ENCODE measurements at regions not wholly inside any gene's neighbourhood (a gene's known extent, or its start where the extent isn't known, plus 50 kb on each side); places are given as distances from the start of the nearest gene placed in this dataset.

GRCh38 chr18:77597726-77598125, 348.1 kb downstream of the GALR1 start:
- DNase-seq = no peak

GRCh38 chr18:77600674-77601073, 351.0 kb downstream of the GALR1 start:
- DNase-seq = no peak

GRCh38 chr18:77601567-77601966, 351.9 kb downstream of the GALR1 start:
- DNase-seq = no peak

- no peak for DNase-seq
Observed at GRCh38 chr18:77607087-77607486, 357.4 kb downstream of the GALR1 start.

DNA sequence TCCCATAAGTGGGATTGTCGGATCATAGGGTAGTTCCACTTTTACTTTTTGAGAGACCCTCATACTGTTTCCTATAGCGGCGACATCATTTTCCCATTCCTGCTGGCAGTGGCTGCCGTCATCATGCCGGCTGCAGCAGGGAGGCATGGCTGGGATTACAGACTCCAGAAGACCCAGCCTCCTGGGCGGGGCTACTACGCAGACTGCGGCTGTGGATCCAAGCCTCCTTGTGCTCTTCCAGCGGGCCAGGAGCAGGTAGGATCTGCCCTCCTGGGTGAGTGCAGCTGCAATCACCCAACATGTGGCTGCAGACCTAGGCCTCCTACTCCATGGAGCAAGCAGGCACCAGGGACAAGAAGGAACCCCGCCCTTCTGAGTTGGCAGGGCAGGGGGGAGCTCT, 359.2 kb downstream of the GALR1 start:
- no peak for DNase-seq

GRCh38 chr18:77617694-77618093, 368.0 kb downstream of the GALR1 start:
- no peak for DNase-seq

GRCh38 chr18:77619525-77619924, 369.9 kb downstream of the GALR1 start:
- DNase-seq = no peak

- DNase-seq = no peak
Observed at GRCh38 chr18:77622009-77622692, 372.5 kb downstream of the GALR1 start.

DNA sequence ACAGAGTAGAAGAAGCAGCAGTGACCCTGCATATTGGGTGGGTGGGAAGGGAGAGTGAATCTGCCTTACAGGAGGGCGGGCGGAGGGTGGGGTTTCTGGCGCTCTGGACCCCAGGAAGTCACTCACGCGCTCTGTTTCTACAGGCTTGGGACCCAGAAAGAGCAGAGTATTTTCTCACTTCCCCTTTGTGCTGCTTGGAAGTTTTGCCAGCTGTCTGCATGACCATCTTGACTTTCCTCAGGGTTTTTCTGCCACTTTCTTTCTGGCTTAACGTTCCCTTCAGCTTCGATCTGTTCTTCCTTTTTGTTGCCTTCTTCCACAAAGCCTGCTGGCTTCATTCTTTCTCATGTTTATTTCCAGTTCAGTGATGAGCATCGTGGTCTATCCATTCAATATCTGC, 383.1 kb downstream of the GALR1 start:
- no peak for DNase-seq

DNA sequence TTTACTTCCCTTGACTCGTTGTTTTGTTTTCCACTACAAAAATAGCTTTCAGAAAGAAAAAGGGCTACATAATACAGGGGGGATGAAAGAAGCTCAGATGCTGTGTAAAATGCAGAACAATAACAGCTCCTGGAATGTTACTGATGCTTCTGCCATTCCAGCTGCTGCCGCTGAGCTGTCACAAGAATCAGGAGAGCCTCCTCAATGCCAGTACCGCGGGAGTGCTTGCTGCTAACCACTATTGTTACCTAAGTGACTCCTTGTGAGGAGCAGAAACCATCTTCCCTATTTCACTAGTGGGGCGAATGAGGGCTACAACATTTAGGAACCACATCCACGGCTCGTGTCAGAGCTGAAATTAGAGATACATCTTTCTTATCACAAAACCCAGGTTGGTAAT, 384.8 kb downstream of the GALR1 start:
- DNase-seq = no peak

DNA sequence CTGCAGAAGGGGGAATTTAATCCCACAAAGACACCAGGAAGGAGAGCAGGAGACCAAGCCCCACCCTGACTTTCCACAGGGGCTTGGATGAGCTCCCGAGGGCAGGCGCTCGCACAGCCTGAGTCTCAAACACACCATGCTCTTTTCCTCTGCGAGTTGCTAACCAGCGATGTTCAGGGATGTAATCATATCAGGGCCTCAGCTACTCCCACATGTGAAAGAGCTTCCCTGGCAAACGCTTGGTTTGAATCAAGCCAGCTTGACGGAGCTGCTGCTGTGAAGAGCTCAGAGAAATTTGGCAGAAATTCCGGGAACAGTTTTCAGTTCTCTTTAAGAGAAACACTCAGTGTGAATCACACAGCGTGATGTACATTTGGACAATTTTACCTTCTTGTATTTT, 385.8 kb downstream of the GALR1 start:
- DNase-seq = no peak

GRCh38 chr18:77635858-77636257, 386.2 kb downstream of the GALR1 start:
- DNase-seq = no peak

DNA sequence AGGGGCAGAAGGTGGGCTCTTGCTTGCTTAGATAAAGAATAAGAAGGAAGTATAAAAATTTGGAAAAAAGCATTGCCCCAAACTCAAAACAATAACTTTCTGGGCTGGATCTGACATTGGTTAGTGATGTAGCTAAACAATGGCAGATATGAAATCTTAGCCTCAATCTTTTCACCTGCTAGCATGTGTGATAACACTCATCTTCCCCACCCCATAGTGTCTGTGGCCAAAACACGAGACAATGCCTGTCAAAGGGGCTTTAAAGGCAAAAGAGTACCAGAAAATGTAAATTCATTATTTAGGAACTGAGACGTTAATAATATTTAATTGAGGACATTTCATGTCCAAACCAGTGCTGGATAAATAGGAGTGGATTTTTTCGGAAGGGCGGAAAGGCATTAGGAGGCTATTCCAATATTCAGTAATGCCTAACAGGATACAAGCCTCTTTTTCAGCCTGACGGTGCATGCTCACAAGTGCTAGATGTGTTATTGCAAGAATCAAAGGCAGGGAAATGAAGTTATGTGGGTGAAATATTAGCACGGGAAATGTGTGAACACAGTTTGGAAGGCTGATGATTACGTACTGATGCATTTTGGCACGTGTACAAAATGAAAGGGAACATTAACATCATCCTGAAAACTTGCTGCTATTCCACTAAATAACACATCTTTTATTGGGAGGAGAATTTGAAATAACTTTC, 395.7 kb downstream of the GALR1 start:
- no peak for DNase-seq

DNA sequence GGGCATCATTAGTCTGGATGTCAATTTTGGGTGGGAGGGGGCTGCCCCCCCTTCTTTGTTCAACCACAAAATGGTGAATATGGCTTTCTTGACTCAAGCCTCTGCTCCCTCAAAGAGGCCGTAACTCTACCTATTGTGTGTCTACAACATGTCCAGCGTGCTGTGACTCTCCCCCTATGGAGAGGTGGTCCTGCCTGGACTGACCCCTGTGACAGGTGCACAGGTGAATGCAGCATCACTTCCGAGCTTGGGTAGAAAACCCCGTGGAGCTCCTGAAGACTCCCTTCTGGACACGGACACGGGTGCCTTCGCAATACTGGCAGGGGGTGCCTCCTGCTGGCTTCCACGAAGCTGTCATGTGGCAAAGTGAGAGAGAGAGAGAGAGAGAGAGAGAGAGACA, 397.8 kb downstream of the GALR1 start:
- DNase-seq = no peak

GRCh38 chr18:77648411-77648810, 398.8 kb downstream of the GALR1 start:
- DNase-seq = no peak

GRCh38 chr18:77650799-77651385, 401.2 kb downstream of the GALR1 start:
- DNase-seq = no peak

- DNase-seq = no peak
Observed at GRCh38 chr18:77651441-77651840, 401.8 kb downstream of the GALR1 start.

GRCh38 chr18:77653792-77654191, 404.1 kb downstream of the GALR1 start:
- no peak for DNase-seq

DNA sequence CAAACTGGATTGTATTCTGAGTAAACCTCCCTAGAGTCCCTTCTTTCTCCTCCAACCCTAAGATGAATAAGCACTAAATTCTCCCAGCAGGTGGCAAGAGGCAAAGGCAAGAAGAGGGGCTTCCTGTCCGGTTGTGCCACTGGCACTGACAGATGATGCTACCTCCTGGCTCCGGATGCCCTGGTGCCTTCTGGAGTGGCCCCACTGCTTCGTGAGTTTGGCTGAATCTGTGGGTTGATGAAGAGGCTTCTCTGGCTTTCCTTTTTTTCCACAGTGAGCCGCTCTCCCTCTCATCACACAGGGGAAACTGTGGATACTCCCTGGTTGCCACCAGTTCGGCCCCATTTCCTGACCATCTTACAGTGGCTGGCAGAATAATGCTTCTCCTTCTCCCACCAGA, 404.7 kb downstream of the GALR1 start:
- no peak for DNase-seq

DNA sequence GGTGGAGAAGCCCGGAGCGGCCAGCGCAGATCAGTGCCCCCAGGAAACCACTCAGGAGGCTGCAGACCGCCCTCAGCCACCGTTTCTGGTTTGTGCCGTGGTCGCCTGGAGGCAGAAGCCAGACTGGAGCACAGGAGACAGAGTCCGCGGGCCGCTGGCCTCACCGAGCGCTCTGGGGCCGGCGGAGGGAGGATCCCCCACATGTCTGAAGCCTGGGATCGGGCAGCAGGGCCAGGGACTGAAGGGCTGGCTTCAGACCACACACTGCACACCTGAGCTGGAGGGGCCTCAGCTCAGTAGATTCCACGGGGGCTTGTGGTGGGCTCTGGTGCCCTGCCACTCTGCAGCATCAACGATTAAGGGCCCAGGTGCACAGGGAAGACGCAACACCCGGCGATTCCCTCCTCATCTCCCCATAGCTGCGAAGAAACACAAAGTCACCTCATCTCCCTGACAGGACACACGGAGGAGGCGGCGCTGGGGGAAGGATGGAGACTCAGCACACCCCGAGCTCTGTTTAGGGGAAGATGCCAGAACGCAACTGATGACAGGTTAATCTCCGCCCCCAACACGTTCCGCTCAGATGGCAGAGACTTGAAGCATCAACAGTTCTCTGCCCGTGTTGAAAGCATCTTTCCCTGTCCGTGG, 408.1 kb downstream of the GALR1 start:
- no peak for DNase-seq

GRCh38 chr18:77658299-77658662, 408.6 kb downstream of the GALR1 start:
- DNase-seq = no peak

- DNase-seq = no peak
Observed at GRCh38 chr18:77658751-77659448, 409.3 kb downstream of the GALR1 start.

GRCh38 chr18:77666613-77667012, 417.0 kb downstream of the GALR1 start:
- no peak for DNase-seq
